Fibroblast of lung (primary cell): ENCODE measurements at regions not wholly inside any gene's neighbourhood (a gene's known extent, or its start where the extent isn't known, plus 50 kb on each side); places are given as distances from the start of the nearest gene placed in this dataset.

Source experiments
- DNase-seq, 2 donors: peaks; one replicate each; pipeline versions ENCODE4 v3.0.0 to v3.0.0-alpha.2; 2010; ENCODE audit warnings: low read depth in 2 of 2
- H2AFZ ChIP-seq: 2 replicates; pipeline ENCODE4 v1.5.1; 2012; ENCODE audit warnings: low read length, control low read depth, inconsistent platforms
- H3K27ac ChIP-seq: 2 replicates; pipeline ENCODE4 v1.5.1; 2011; ENCODE audit warnings: low read length, control low read depth; ENCODE audit not compliant: insufficient read depth
- H3K27me3 ChIP-seq: 2 replicates; pipeline ENCODE4 v1.5.1; 2011; ENCODE audit warnings: mild to moderate bottlenecking, low read length; ENCODE audit not compliant: control insufficient read depth, insufficient read depth
- H3K36me3 ChIP-seq: 2 replicates; pipeline ENCODE4 v1.5.1; 2011; ENCODE audit warnings: low read length; ENCODE audit not compliant: control insufficient read depth, insufficient read depth
- H3K4me1 ChIP-seq: 2 replicates; pipeline ENCODE4 v1.5.1; 2011; ENCODE audit warnings: low read length; ENCODE audit not compliant: control insufficient read depth, insufficient read depth; ENCODE audit errors: extremely low read depth
- H3K4me2 ChIP-seq: 2 replicates; pipeline ENCODE4 v1.5.1; 2011; ENCODE audit warnings: low read length, control low read depth; ENCODE audit not compliant: insufficient read depth; ENCODE audit errors: extremely low read depth
- H3K4me3 ChIP-seq, 4 experiments: fragments of 200-600 bp in 1 of 4; sonication (generic) in 1 of 4; replicated peaks in 1 of 4; 2 replicates each; pipeline ENCODE4 v1.5.1; 2011 to 2016; ENCODE audit warnings: low read length in 4 of 4, low read depth in 3 of 4, mild to moderate bottlenecking in 3 of 4, control low read depth in 2 of 4, inconsistent platforms in 1 of 4, mixed read lengths in 1 of 4; ENCODE audit not compliant: insufficient read depth in 1 of 4; ENCODE audit errors: control extremely low read depth in 1 of 4
- H3K79me2 ChIP-seq: 2 replicates; pipeline ENCODE4 v1.5.1; 2012; ENCODE audit warnings: mild to moderate bottlenecking, low read length, inconsistent platforms; ENCODE audit not compliant: control insufficient read depth, insufficient read depth
- H3K9ac ChIP-seq: 2 replicates; pipeline ENCODE4 v1.5.1; 2011; ENCODE audit warnings: mild to moderate bottlenecking, low read length, control low read depth; ENCODE audit not compliant: insufficient read depth
- H3K9me3 ChIP-seq: 2 replicates; pipeline ENCODE4 v1.5.1; 2012; ENCODE audit warnings: low read depth, low read length; ENCODE audit not compliant: control insufficient read depth, insufficient read depth
- H4K20me1 ChIP-seq: 2 replicates; pipeline ENCODE4 v1.5.1; 2011; ENCODE audit warnings: low read length; ENCODE audit not compliant: control insufficient read depth, insufficient read depth; ENCODE audit errors: extremely low read depth
- EZH2 ChIP-seq: IDR thresholded peaks from 2 replicates; pipeline ENCODE4 v1.5.1; 2012; ENCODE audit warnings: low read length, control low read depth, mild to moderate bottlenecking; ENCODE audit errors: missing control alignments
- TF ChIP-seq, protein P1 (sequence below), 2 donors: IDR thresholded peaks in 1 of 2; conservative IDR thresholded peaks in 1 of 2; 1 replicate in 1 of 2; 2 replicates in 1 of 2; pipeline ENCODE4 v1.5.1; 2011 to 2012; ENCODE audit warnings: low read length in 2 of 2, control low read depth in 1 of 2, inconsistent platforms in 1 of 2, low read depth in 1 of 2, mild to moderate bottlenecking in 1 of 2

DNA sequence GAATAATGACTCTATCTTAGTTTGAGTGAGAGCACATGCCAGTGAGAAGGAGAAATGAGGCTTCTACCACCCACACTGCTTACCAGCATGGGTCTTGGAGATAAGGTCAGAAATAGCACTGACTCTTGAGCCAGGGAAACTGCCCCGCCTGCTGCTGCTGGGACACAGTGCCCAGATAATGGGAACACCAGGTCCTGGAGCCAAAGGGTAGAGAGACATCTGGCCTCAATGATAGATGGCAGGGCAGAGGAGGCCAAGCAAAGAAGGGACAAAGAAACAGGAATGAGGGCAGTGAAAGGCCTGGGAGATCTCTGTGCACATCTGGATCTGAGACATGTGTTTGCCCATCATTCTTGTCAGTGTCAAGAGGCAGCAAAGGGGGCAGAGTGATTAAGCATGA is 97.4 kb downstream of the MIS18A start:
- TF ChIP-seq, protein P1, sequence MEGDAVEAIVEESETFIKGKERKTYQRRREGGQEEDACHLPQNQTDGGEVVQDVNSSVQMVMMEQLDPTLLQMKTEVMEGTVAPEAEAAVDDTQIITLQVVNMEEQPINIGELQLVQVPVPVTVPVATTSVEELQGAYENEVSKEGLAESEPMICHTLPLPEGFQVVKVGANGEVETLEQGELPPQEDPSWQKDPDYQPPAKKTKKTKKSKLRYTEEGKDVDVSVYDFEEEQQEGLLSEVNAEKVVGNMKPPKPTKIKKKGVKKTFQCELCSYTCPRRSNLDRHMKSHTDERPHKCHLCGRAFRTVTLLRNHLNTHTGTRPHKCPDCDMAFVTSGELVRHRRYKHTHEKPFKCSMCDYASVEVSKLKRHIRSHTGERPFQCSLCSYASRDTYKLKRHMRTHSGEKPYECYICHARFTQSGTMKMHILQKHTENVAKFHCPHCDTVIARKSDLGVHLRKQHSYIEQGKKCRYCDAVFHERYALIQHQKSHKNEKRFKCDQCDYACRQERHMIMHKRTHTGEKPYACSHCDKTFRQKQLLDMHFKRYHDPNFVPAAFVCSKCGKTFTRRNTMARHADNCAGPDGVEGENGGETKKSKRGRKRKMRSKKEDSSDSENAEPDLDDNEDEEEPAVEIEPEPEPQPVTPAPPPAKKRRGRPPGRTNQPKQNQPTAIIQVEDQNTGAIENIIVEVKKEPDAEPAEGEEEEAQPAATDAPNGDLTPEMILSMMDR (conservative IDR thresholded peaks at IDR 0.05 in 1 of 2, IDR thresholded peaks at IDR 0.05 in 1 of 2; ENCODE audit: low read depth in 1 of 2, low read length in 2 of 2) = no peak
- TF ChIP-seq EZH2 = no peak
- Histone ChIP-seq H3K79me2 (no peaks in the 10 kb centered on the region), H3K27me3 (no peaks in the 10 kb centered on the region), H3K9me3 (no peaks in the 10 kb centered on the region), H2AFZ (no peak overlapping the region), H3K36me3 (no peaks in the 10 kb centered on the region), H4K20me1 (no peaks in the 10 kb centered on the region), H3K27ac (no peak overlapping the region), H3K4me2 (no peak overlapping the region), H3K4me3 (no peak overlapping the region), H3K9ac (no peak overlapping the region), H3K4me1 (no peaks in the 10 kb centered on the region)
- no peak for DNase-seq

DNA sequence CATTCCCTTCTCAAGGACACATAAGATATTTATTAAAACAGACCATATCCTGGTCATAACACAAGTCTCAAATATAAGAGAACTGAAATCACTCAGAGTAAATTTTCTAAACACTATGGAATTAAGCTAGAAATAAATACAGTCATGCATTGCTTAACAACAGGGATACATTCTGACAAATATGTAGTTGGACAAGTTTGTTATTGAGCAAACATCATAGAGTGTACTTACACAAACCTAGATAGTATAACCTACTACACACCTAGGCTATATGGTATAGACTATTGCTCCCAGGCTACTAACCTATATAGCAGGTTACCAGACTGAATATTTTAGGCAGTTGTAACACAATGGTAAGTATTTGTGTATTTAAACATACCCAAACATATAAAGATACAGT is 104.0 kb downstream of the MIS18A start:
- no peaks in the 10 kb centered on the region for H3K36me3 ChIP-seq

DNA sequence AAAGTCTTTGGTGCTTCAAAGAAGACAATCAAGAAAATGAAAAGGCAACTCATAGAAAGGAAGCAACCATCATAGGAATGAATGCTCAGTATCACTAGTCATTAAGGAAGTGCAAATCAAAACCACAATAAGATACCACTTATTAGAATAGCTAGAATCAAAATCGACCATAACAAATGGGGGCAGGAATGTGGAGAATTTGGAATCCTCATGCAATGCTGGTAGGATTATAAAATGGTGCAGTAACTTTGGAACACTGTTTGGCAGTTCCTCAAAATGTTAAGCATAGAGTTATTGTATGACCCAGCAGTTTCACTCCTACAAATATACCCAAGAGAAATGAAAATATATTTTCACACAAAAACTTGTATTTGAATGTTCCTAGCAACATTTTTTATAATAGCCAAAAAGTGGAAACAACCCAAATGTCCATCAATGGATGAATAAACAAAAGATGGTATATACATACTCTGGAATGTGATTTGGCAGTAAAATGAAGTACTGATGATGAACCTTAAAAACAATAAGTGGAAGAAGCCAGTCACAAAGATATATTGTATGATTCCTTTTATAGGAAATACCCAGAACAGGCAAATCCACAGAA is 105.6 kb downstream of the MIS18A start:
- DNase-seq = peak in 1 of 2 donors; percentile 22
- Histone ChIP-seq H3K36me3 (no peaks in the 10 kb centered on the region), H3K27ac (no peak overlapping the region), H4K20me1 (no peaks in the 10 kb centered on the region), H3K79me2 (no peaks in the 10 kb centered on the region), H2AFZ (no peak overlapping the region), H3K4me1 (no peaks in the 10 kb centered on the region), H3K27me3 (no peaks in the 10 kb centered on the region), H3K4me3 (no peak overlapping the region), H3K9ac (no peak overlapping the region), H3K4me2 (no peak overlapping the region), H3K9me3 (no peaks in the 10 kb centered on the region)
- TF ChIP-seq EZH2 = no peak
- TF ChIP-seq, protein P1 (conservative IDR thresholded peaks at IDR 0.05 in 1 of 2, IDR thresholded peaks at IDR 0.05 in 1 of 2; ENCODE audit: low read depth in 1 of 2, low read length in 2 of 2) = no peak

More for the DNA sequence above, 104.0 kb downstream of the MIS18A start:
- TF ChIP-seq, protein P1 (conservative IDR thresholded peaks at IDR 0.05 in 1 of 2, IDR thresholded peaks at IDR 0.05 in 1 of 2; ENCODE audit: low read depth in 1 of 2, low read length in 2 of 2) = no peak
- no peak for TF ChIP-seq EZH2
- H3K4me1 ChIP-seq = no peaks in the 10 kb centered on the region
- H3K79me2 ChIP-seq = no peaks in the 10 kb centered on the region
- H3K4me2 ChIP-seq = no peak overlapping the region
- H3K27ac ChIP-seq = no peak overlapping the region
- H3K4me3 ChIP-seq = no peak overlapping the region
- no peak for DNase-seq
- H3K9ac ChIP-seq = no peak overlapping the region
- H4K20me1 ChIP-seq = no peaks in the 10 kb centered on the region
- no peaks in the 10 kb centered on the region for H3K9me3 ChIP-seq
- no peaks in the 10 kb centered on the region for H3K27me3 ChIP-seq
- H2AFZ ChIP-seq = no peak overlapping the region
